ENCODE measurements at regions not wholly inside any gene's neighbourhood (a gene's known extent, or its start where the extent isn't known, plus 50 kb on each side); places are given as distances from the start of the nearest gene placed in this dataset.

GRCh38 chr1:89472886-89473417 lies 51.7 kb upstream of the LRRC8B start:
- Mint-ChIP-seq H3K27ac (no peak overlapping the region), H3K9me3 (peaks cover 19 to 30% of the 10 kb centered on the region in 2 donors), H3K4me1 (no peaks in the 10 kb centered on the region), H3K27me3 (peaks cover 31% of the 10 kb centered on the region), H3K4me3 (no peak overlapping the region)
- DNase-seq (no peak), ATAC-seq (no peak)
